Stimulated activated naive CD8-positive, alpha-beta T cell treated with anti-CD3 and anti-CD28 coated beads, Interleukin-15, Interleukin-2, amounts not matched to agents 100 ng/mL and 50 ng/mL, for 24 hours (primary cell): ENCODE measurements at regions not wholly inside any gene's neighbourhood (a gene's known extent, or its start where the extent isn't known, plus 50 kb on each side); places are given as distances from the start of the nearest gene placed in this dataset.
"Not testable (repeated sequence)": the region's sequence is repeated elsewhere in the genome, so short reads cannot be mapped to it uniquely, and the experiment has no call there.

Source experiments
- H3K27ac Mint-ChIP-seq: one replicate; pipeline ENCODE4 v1.8.0; 2021; ENCODE audit warnings: mild to moderate bottlenecking, mixed read lengths
- H3K27me3 Mint-ChIP-seq: one replicate; pipeline ENCODE4 v1.8.0; 2021; ENCODE audit warnings: mixed read lengths
- H3K36me3 Mint-ChIP-seq: one replicate; pipeline ENCODE4 v1.8.0; 2021; ENCODE audit warnings: low read depth, mixed read lengths
- H3K4me1 Mint-ChIP-seq: one replicate; pipeline ENCODE4 v1.8.0; 2021; ENCODE audit warnings: low read depth, mixed read lengths
- H3K4me3 Mint-ChIP-seq: one replicate; pipeline ENCODE4 v1.8.0; 2021; ENCODE audit warnings: mild to moderate bottlenecking, mixed read lengths
- H3K9me3 Mint-ChIP-seq: one replicate; pipeline ENCODE4 v1.8.0; 2021; ENCODE audit warnings: mixed read lengths

DNA sequence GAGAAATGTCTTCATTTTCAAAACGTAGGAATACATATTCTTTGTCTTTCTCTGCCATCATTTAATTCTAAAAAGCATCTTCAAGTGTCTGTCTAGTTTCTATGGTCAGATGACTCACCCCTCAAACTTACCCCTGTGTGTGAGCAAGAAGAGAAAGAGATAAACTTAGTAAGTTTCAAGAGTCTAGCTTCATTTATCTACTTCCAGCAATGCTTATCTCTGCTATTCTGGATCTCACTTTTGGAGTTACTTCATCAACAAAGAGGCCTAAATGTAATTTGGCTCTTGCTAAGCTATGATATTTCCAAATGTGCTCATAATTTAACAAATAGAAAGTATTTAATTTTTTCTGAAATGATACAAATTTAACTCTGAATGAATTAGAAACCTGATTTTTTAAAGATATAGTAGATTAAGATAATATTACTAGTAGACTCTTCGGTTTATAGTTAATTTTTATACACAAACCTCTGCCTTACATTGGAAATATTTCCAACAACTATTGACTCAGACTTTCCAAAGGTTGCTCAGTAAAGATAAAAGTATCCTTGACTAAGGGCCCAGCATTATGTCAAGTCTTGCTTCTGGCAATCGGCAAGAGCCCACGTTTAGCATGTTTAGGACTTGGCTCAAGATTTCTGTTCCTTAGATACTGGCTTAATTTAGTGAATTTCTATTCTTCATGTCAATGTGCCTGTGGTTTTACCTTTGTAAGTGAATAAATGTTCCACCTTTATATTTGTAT, 1511.0 kb upstream of the SLC10A2 start:
- Mint-ChIP-seq H3K36me3 (no peaks in the 10 kb centered on the region), H3K9me3 (no peaks in the 10 kb centered on the region), H3K4me1 (no peaks in the 10 kb centered on the region), H3K27ac (no peak overlapping the region), H3K27me3 (no peaks in the 10 kb centered on the region), H3K4me3 (no peak overlapping the region)

DNA sequence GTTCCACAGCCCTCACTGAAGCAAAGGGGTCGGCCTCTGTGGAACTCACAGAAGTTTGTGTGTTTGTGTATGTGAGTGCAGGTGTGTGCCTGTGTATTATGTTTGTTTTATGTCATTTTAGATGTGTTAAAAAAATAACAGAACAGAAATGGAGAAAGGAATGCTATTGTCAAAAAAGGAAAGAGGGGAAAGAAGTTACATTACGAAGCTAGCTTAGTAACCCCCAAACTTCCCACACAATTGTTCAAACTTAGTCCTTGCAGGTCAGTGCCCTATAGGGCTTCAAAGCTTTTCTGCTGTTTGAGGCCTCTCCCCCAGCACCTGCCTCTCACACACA, 1505.6 kb upstream of the SLC10A2 start:
- Mint-ChIP-seq H3K27me3 (no peaks in the 10 kb centered on the region), H3K36me3 (no peaks in the 10 kb centered on the region), H3K9me3 (no peaks in the 10 kb centered on the region), H3K4me1 (no peaks in the 10 kb centered on the region), H3K27ac (no peak overlapping the region), H3K4me3 (no peak overlapping the region)

DNA sequence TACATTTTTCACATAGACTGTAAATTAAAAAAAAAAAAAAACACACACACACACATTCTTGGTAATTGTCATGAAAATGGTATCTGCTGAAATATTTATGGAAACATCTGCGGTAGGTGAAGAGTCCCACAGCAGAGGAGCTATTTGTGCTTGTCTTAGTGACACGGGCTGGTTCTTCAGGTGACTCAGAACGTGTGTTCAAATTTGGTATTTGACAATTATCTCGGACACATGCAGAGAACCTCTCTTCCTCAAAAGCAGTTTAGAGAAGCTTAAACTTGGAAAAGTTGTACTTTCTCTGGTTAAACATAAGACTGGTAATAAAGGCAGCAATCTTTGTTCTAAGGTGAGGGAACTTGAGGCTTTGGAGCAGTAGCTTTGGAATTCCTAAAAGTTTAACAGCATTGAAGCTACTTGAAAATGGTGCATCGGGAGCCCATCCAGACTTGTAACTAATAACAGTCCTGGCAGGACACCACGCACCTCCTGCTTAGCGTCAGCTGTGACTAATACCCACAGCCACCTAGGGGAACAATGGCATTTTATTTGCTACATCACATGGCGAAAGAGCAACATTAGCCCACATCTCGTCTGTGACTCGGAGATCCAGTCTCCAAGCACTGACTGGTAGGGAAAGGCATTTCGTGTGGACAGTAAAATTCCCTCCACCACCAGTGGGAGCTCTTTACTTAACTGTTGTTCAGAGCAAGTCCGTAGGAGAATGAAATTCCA, 1505.1 kb upstream of the SLC10A2 start:
- Mint-ChIP-seq H3K27ac (no peak overlapping the region), H3K27me3 (no peaks in the 10 kb centered on the region), H3K4me1 (no peaks in the 10 kb centered on the region), H3K4me3 (no peak overlapping the region), H3K36me3 (no peaks in the 10 kb centered on the region), H3K9me3 (no peaks in the 10 kb centered on the region)

DNA sequence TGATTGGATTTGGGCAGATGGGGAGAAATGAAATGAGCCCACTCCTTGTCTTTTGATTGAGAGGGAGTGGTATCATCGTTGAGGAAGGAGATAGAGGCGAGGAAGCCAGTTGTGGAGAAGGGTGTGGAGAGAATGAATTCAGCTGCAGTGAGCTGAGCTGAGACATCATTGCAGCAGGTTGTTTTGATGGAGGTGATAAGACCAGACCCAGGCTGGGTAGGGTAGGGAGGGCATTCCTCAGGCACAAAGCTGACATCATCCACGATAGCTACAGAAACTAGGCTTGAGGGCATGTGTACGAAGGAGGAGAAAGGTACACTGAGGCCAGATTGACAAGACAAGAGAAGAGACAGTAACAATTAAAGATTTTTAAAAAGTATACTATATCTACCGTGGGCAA, 1500.9 kb upstream of the SLC10A2 start:
- H3K4me1 Mint-ChIP-seq, result no peaks in the 10 kb centered on the region
- H3K27ac Mint-ChIP-seq, result no peak overlapping the region
- H3K27me3 Mint-ChIP-seq, result no peaks in the 10 kb centered on the region
- no peak overlapping the region for H3K4me3 Mint-ChIP-seq
- H3K36me3 Mint-ChIP-seq, result no peaks in the 10 kb centered on the region
- H3K9me3 Mint-ChIP-seq, result no peaks in the 10 kb centered on the region

DNA sequence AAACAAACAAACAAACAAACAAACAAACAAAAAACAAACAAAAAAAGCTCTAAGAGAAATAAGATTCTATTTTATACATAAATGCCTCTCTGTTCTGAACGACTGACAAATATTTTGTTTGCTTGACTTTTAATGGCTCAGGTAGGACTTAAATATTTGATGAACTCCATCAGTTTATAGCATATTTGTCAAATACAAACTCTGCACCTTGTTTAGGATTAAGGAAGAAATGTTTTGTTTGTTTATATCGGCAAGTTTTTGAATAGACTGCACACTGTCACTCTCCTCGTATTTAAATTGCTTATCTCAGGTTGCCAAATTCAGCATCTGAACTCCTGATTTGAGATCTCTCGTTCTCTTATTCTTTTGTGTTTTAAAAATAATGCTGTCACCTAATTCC, 1499.7 kb upstream of the SLC10A2 start:
- Mint-ChIP-seq H3K4me3 (no peak overlapping the region), H3K27me3 (no peaks in the 10 kb centered on the region), H3K9me3 (no peaks in the 10 kb centered on the region), H3K4me1 (no peaks in the 10 kb centered on the region), H3K27ac (no peak overlapping the region), H3K36me3 (no peaks in the 10 kb centered on the region)

DNA sequence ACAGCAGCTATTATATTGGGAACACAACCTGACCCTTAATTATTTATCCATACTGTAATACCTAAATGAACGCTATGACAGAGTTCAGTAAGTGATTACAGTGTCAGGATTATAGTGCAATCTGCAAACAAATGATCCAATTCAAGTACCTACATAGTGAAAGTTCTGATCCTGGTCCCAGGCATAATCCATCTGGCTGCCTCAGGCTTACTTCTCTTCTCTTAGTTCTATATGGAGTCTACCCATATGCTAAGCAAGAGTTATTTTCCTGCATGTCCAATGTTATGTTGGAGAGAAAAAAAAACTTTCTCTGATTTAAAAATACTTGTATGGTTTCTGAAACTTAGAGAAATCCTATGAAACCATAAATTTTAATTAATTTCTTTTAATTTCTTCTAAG, 1487.7 kb upstream of the SLC10A2 start:
- Mint-ChIP-seq H3K27ac (no peak overlapping the region), H3K9me3 (peaks cover 5% of the 10 kb centered on the region), H3K36me3 (no peaks in the 10 kb centered on the region), H3K4me1 (no peaks in the 10 kb centered on the region), H3K27me3 (no peaks in the 10 kb centered on the region), H3K4me3 (no peak overlapping the region)

DNA sequence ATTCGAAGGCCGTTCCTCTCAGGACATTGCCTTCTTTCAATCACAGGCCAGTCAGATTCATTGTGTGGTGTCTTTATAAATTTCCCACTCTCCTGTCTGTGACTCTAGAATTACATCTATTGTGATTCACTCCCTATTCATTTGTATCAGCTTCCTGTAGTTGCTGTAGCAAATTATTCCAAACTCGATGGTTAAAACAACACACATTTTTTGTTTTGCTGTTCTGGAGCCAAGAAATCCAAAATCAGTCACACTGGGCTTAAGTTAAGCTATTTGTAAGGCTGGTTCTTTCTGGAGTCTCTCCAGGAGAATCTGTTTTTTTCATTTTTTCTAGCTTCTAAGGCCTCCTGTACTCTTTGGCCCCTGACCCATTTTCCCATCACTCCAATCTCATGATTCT, 1487.0 kb upstream of the SLC10A2 start:
- no peaks in the 10 kb centered on the region for H3K4me1 Mint-ChIP-seq
- peaks cover 5% of the 10 kb centered on the region for H3K9me3 Mint-ChIP-seq
- no peak overlapping the region for H3K27ac Mint-ChIP-seq
- no peaks in the 10 kb centered on the region for H3K36me3 Mint-ChIP-seq
- H3K27me3 Mint-ChIP-seq, result no peaks in the 10 kb centered on the region
- H3K4me3 Mint-ChIP-seq, result no peak overlapping the region

DNA sequence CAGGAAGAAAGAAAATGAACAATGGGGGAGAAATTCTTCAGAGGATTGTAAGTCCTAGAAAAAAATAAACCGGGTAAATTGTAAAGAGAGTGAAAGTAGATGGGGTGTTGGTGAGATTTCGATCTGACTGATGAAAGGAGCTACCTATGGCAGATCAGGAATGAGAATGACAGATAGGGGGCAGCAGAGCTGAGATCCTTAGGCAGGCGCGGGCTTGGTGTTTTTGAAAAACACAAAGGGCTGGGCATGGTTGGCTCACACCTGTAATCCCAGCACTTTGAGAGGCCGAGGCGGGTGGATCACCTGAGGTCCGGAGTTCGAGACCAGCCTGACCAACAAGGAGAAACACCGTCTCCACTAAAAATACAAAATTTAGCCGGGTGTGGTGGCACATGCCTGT, 1468.6 kb upstream of the SLC10A2 start:
- no peak overlapping the region for H3K4me3 Mint-ChIP-seq
- no peaks in the 10 kb centered on the region for H3K4me1 Mint-ChIP-seq
- H3K36me3 Mint-ChIP-seq, result no peaks in the 10 kb centered on the region
- no peaks in the 10 kb centered on the region for H3K27me3 Mint-ChIP-seq
- H3K9me3 Mint-ChIP-seq, result peaks cover 3% of the 10 kb centered on the region
- H3K27ac Mint-ChIP-seq, result no peak overlapping the region

DNA sequence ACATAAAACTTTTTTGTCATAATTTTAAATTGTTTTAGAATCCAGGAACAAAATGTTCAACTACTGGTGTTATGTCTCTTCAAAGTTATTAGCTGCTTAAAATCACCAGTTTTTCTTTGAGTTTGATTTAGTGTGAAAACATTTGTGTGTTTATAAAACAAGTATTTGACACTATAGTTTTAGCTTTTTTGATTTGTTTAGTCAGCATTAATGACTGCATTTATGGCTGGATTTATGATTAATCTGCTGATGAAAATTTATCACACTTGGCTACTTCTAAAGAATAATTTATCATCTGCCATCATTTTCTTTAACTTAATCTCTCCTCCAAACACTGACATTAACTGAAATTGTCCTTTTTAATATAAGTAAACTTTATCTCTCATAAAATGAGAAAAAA, 1465.9 kb upstream of the SLC10A2 start:
- no peaks in the 10 kb centered on the region for H3K4me1 Mint-ChIP-seq
- peaks cover 3% of the 10 kb centered on the region for H3K9me3 Mint-ChIP-seq
- H3K4me3 Mint-ChIP-seq, result no peak overlapping the region
- H3K27me3 Mint-ChIP-seq, result no peaks in the 10 kb centered on the region
- no peaks in the 10 kb centered on the region for H3K36me3 Mint-ChIP-seq
- H3K27ac Mint-ChIP-seq, result no peak overlapping the region

DNA sequence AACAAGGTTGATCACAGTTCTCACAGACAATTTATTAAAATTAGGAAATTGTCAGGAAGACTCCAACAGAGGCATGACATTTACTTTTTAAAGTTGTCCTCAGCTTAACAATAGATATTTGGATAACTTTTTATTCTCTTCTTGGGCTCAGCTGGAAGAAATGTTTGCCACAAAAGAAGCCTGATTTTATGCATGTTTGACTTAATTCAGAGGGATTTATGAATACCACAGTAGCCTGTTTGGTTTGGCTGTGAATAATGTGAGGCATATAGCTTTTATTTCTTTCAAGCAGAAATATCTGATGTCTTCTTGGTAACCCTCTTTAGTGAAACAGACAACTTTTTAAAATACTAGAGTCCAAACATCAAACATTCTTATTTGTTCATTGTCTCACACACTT, 1464.5 kb upstream of the SLC10A2 start:
- Mint-ChIP-seq H3K27me3 (no peaks in the 10 kb centered on the region), H3K27ac (no peak overlapping the region), H3K4me1 (no peaks in the 10 kb centered on the region), H3K9me3 (peaks cover 4% of the 10 kb centered on the region), H3K36me3 (no peaks in the 10 kb centered on the region), H3K4me3 (no peak overlapping the region)

DNA sequence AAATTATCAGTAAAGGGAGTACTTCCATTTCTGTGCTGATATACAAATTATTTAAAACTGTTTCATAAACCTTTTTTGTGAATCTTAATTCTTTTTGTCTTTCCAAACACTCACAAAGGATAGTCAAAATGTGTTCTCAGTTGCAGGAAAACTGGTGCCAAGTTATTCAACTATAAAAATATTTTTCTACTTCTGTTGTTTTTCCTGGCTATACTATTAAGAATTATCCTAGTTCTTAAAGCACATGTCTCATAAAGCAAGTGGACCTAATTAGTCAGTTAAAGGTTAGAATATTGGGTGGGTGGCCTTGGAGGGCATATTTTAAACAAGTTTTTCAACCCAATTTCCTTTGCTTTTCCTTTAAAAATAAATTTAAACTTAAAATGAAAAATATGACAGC, 1460.3 kb upstream of the SLC10A2 start:
- H3K27ac Mint-ChIP-seq, result no peak overlapping the region
- no peaks in the 10 kb centered on the region for H3K4me1 Mint-ChIP-seq
- no peaks in the 10 kb centered on the region for H3K36me3 Mint-ChIP-seq
- H3K4me3 Mint-ChIP-seq, result no peak overlapping the region
- H3K9me3 Mint-ChIP-seq, result peaks cover 5% of the 10 kb centered on the region
- H3K27me3 Mint-ChIP-seq, result no peaks in the 10 kb centered on the region

DNA sequence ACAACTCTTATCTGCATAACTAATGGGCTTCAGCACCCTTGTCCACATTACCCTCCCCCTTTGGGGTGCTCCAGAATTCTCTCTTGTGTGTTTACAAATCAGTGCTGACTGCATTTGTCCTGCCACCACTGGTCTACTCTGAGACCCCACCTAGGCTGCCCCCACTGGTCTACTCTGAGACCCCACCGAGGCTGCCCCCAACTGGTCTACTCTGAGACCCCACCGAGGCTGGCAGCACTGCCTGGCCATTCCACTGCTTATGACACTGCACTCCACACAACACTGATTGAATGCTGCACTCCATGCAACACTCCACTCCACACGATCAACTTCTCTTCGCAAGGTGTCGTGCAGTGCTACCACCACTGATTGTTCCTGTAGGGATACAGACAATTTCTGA, 1459.2 kb upstream of the SLC10A2 start:
- peaks cover 10% of the 10 kb centered on the region for H3K9me3 Mint-ChIP-seq
- H3K27me3 Mint-ChIP-seq, result no peaks in the 10 kb centered on the region
- no peaks in the 10 kb centered on the region for H3K36me3 Mint-ChIP-seq
- H3K27ac Mint-ChIP-seq, result no peak overlapping the region
- H3K4me3 Mint-ChIP-seq, result no peak overlapping the region
- H3K4me1 Mint-ChIP-seq, result no peaks in the 10 kb centered on the region

DNA sequence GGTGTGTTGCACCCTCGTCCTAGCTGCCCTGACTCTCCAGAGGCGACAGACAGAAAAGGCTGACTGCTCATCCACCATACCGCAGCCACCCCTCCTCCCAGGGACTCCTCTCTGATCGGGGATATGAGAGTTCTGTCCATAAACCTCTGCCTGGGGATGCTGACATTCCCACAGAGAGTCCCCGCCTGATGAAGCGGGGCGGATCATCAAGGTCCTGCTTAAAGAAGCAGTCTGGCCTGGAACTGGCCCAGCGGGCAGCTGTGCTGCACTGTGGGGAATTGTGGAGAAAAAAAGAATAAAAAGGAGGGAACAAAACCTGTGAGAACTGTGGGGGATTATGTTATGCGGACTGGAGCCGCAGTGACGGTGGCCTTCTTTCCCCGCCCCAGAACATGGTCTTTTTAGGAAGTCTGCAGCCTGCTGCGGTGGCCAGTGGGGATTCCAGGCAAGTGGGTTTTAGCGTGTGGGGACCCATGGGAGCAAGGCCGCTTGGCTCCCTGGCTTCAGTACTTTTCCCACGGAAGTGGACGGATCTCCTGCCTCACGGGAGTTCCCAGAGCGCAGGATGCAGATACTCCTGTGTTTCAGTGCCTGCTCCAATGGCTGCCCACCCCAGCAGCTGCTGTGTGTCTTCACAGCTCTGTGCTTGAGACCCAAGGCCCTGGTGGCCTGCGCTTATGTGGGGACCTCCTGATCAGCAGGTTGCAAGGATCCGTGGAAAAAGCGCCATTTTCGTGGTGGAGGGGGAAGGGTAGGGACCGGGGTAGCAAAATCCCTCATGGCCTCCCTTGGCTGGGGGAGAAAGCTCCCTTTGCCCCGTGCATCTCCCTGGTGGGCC, 1456.2 kb upstream of the SLC10A2 start:
- no peaks in the 10 kb centered on the region for H3K36me3 Mint-ChIP-seq
- no peaks in the 10 kb centered on the region for H3K27me3 Mint-ChIP-seq
- no peaks in the 10 kb centered on the region for H3K4me1 Mint-ChIP-seq
- H3K9me3 Mint-ChIP-seq, result peaks cover 10% of the 10 kb centered on the region
- no peak overlapping the region for H3K4me3 Mint-ChIP-seq
- H3K27ac Mint-ChIP-seq, result no peak overlapping the region

DNA sequence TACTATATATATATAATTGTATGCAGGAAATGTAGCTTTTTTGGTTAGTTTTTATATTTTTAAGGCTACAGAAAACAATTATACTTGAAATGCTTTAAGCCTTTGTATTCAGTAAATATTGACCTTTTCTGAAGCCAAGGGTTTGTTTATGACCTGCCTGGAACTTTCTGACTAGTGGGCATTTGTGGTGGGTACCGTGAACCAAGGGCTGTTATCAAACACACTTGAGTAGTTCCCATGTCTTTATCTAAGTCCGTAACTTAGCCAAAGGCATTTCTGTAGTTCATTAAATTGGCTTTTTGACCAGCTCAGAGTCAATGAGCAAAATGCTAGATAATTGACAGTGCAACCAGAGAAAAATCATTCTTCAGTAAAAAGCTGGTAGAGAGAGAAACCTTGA, 1444.2 kb upstream of the SLC10A2 start:
- H3K27ac Mint-ChIP-seq, result no peak overlapping the region

DNA sequence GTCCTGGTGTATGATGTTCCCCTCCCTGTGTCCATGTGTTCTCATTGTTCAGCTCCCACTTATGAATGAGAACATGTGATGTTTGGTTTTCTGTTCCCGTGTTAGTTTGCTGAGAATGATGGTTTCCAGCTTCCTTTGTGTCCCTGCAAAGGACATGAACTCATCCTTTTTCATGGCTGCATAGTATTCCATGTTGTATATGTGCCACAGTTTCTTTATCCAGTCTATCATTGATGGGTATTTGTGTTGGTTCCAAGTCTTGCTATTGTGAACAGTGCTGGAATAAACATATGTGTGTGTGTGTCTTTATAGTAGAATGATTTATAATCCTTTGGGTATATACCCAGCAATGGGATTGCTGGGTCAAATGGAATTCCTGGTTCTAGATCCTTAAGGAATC, 1427.3 kb upstream of the SLC10A2 start:
- not testable (repeated sequence) for H3K4me1 Mint-ChIP-seq, H3K27me3 Mint-ChIP-seq, H3K27ac Mint-ChIP-seq, H3K36me3 Mint-ChIP-seq, H3K4me3 Mint-ChIP-seq, H3K9me3 Mint-ChIP-seq

More for the DNA sequence above, 1444.2 kb upstream of the SLC10A2 start:
- no peaks in the 10 kb centered on the region for H3K27me3 Mint-ChIP-seq
- H3K9me3 Mint-ChIP-seq, result peaks cover 6% of the 10 kb centered on the region
- no peaks in the 10 kb centered on the region for H3K36me3 Mint-ChIP-seq
- no peak overlapping the region for H3K4me3 Mint-ChIP-seq
- no peaks in the 10 kb centered on the region for H3K4me1 Mint-ChIP-seq
